Dermis microvascular lymphatic vessel endothelial cell (primary cell): ENCODE measurements at regions not wholly inside any gene's neighbourhood (a gene's known extent, or its start where the extent isn't known, plus 50 kb on each side); places are given as distances from the start of the nearest gene placed in this dataset.

Experiments
- DNase-seq, 2 donors: peaks; one replicate each; pipeline versions ENCODE4 v3.0.0 to v3.0.0-alpha.2; 2010; ENCODE audit warnings: low read depth in 2 of 2

GRCh38 chr16:72517154-72517553, 345.2 kb upstream of the PMFBP1 start:
- no peak for DNase-seq

GRCh38 chr16:72511171-72511570, 339.2 kb upstream of the PMFBP1 start:
- no peak for DNase-seq

- no peak for DNase-seq
These were observed 336.2 kb upstream of the PMFBP1 start for GRCh38 chr16:72508191-72508590.

GRCh38 chr16:72502594-72503005, 330.6 kb upstream of the PMFBP1 start:
- no peak for DNase-seq

- DNase-seq = peak; percentile 65 to 78
These were observed 330.0 kb upstream of the PMFBP1 start for GRCh38 chr16:72501739-72502593.

- DNase-seq = no peak
These were observed 328.6 kb upstream of the PMFBP1 start for GRCh38 chr16:72500545-72500944.

- DNase-seq = no peak
These were observed 321.9 kb upstream of the PMFBP1 start for GRCh38 chr16:72493716-72494415.

GRCh38 chr16:72487283-72487682, 315.3 kb upstream of the PMFBP1 start:
- DNase-seq = no peak

GRCh38 chr16:72482695-72483094, 310.7 kb upstream of the PMFBP1 start:
- DNase-seq = no peak

- DNase-seq = peak in 1 of 2 donors; percentile 76
These were observed 309.5 kb upstream of the PMFBP1 start for GRCh38 chr16:72481419-72481818.

- DNase-seq = peak in 1 of 2 donors; percentile 5
These were observed 309.0 kb upstream of the PMFBP1 start for GRCh38 chr16:72480911-72481310.

- no peak for DNase-seq
These were observed 303.7 kb upstream of the PMFBP1 start for GRCh38 chr16:72475688-72476087.

- DNase-seq = peak in 1 of 2 donors; percentile 27
These were observed 302.7 kb upstream of the PMFBP1 start for GRCh38 chr16:72474501-72475123.

GRCh38 chr16:72473631-72474030, 301.7 kb upstream of the PMFBP1 start:
- DNase-seq = no peak

GRCh38 chr16:72471317-72471924, 299.5 kb upstream of the PMFBP1 start:
- no peak for DNase-seq

GRCh38 chr16:72470541-72470940, 298.6 kb upstream of the PMFBP1 start:
- DNase-seq = no peak

GRCh38 chr16:72469932-72470331, 298.0 kb upstream of the PMFBP1 start:
- DNase-seq = no peak

GRCh38 chr16:72468582-72468981, 296.6 kb upstream of the PMFBP1 start:
- DNase-seq = peak in 1 of 2 donors; percentile 5

- DNase-seq = peak; percentile 33 to 68
These were observed 295.3 kb upstream of the PMFBP1 start for GRCh38 chr16:72467157-72467759.

- DNase-seq = no peak
These were observed 292.8 kb upstream of the PMFBP1 start for GRCh38 chr16:72464597-72465368.

- no peak for DNase-seq
These were observed 292.1 kb upstream of the PMFBP1 start for GRCh38 chr16:72464052-72464451.
